Effector memory CD4-positive, alpha-beta T cell (primary cell): ENCODE measurements at regions not wholly inside any gene's neighbourhood (a gene's known extent, or its start where the extent isn't known, plus 50 kb on each side); places are given as distances from the start of the nearest gene placed in this dataset.
"Not testable (repeated sequence)": the region's sequence is repeated elsewhere in the genome, so short reads cannot be mapped to it uniquely, and the experiment has no call there.

Experiments used
- DNase-seq, 3 donors: peaks; one replicate each; pipeline ENCODE4 v3.0.0-alpha.2; 2020
- H3K27ac ChIP-seq: 2 replicates; pipeline ENCODE4 v1.7.0; 2013; ENCODE audit warnings: mild to moderate bottlenecking, low read length, moderate library complexity; ENCODE audit not compliant: insufficient read depth, poor library complexity, severe bottlenecking
- H3K27me3 ChIP-seq: replicated peaks from 2 replicates; pipeline ENCODE4 v1.7.0; 2013; ENCODE audit warnings: mild to moderate bottlenecking, low read length; ENCODE audit not compliant: insufficient read depth, control insufficient read depth, poor library complexity, severe bottlenecking
- H3K36me3 ChIP-seq: 2 replicates; pipeline ENCODE4 v1.7.0; 2013; ENCODE audit warnings: mild to moderate bottlenecking, low read length, moderate library complexity; ENCODE audit not compliant: control insufficient read depth, insufficient read depth
- H3K4me1 ChIP-seq: 2 replicates; pipeline ENCODE4 v1.7.0; 2013; ENCODE audit warnings: low read length, mild to moderate bottlenecking; ENCODE audit not compliant: control insufficient read depth, insufficient read depth, poor library complexity, severe bottlenecking
- H3K4me3 ChIP-seq: 2 replicates; pipeline ENCODE4 v1.7.0; 2013; ENCODE audit warnings: low read length, low read depth, mild to moderate bottlenecking; ENCODE audit not compliant: insufficient read depth, poor library complexity, severe bottlenecking
- H3K9me3 ChIP-seq: 2 replicates; pipeline ENCODE4 v1.7.0; 2013; ENCODE audit warnings: mild to moderate bottlenecking, low read length, moderate library complexity; ENCODE audit not compliant: control insufficient read depth

- Histone ChIP-seq H3K4me1 (no peaks in the 10 kb centered on the region), H3K4me3 (no peak overlapping the region), H3K27ac (no peak overlapping the region), H3K27me3 (no peaks in the 10 kb centered on the region), H3K36me3 (no peaks in the 10 kb centered on the region), H3K9me3 (no peaks in the 10 kb centered on the region)
- DNase-seq = no peak
Measured at GRCh38 chr1:181219938-181220337, 131.4 kb downstream of the IER5 start.

GRCh38 chr1:181221078-181221477, 132.6 kb downstream of the IER5 start:
- H3K27ac ChIP-seq = no peak overlapping the region
- H3K4me1 ChIP-seq = no peaks in the 10 kb centered on the region
- H3K9me3 ChIP-seq = no peaks in the 10 kb centered on the region
- no peak for DNase-seq
- H3K27me3 ChIP-seq = no peaks in the 10 kb centered on the region
- H3K4me3 ChIP-seq = no peak overlapping the region
- H3K36me3 ChIP-seq = no peaks in the 10 kb centered on the region

DNA sequence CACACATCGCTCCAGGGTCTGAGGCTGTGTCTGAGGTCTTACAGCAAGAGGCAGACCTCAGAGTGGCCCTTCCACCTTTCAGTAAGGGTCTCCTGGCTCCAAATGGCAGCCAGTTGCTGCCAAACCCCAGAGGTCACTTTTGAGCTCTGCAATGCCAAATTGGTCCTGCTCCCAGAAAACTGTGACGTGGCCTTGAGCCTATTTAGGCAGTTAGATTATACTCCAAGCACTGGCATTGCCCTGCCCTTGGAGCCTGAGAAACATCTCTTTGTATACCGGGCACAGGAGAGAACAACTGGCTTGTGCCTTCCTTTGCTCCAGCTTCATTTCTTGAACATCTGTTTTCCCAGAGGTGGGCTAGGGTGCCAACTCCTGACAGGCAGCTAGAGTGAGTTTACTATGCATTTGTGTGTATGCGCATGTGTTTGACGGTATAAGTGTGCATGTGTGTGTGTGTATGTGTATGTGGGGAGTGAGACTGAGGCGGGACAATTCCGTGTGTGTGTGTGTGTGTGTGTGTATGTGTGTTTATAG, 134.5 kb downstream of the IER5 start:
- no peaks in the 10 kb centered on the region for H3K36me3 ChIP-seq
- H3K27ac ChIP-seq = no peak overlapping the region
- H3K4me1 ChIP-seq = no peaks in the 10 kb centered on the region
- no peaks in the 10 kb centered on the region for H3K27me3 ChIP-seq
- DNase-seq = no peak
- H3K9me3 ChIP-seq = no peaks in the 10 kb centered on the region
- H3K4me3 ChIP-seq = no peak overlapping the region

DNA sequence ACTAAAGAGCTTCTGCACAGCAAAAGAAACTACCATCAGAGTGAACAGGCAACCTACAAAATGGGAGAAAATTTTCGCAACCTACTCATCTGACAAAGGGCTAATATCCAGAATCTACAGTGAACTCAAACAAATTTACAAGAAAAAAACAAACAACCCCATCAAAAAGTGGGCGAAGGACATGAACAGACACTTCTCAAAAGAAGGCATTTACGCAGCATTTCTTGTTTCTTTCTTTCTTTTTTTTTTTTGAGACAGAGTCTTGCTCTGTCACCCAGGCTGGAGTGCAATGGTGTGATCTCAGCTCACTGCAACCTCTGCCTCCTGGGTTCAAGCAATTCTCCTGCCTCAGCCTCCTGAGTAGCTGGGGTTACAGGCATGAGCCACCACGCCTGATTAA, 138.2 kb downstream of the IER5 start:
- not testable (repeated sequence) for H3K27me3 ChIP-seq, H3K4me3 ChIP-seq, H3K27ac ChIP-seq, H3K9me3 ChIP-seq, H3K4me1 ChIP-seq, H3K36me3 ChIP-seq, DNase-seq

DNA sequence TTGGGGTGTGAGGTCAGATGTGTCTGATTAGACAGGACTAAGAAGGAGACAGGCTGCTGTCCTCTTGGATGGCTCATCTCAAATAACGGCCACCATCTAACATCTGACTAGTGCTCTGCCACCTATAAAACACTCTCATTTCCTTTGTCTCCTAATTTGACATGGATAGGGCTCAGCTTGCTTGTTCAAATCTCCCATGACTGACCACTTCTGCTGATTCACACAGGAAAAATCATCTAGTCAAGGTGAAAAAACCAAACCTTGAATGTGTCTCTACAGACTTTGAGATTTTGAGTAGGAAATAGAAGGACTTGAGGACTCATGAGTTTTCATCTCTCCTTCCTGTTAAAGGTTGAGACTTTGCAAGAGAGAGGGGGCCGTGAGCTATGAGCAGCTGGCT, 150.6 kb downstream of the IER5 start:
- Histone ChIP-seq H3K4me1 (no peaks in the 10 kb centered on the region), H3K4me3 (no peak overlapping the region), H3K36me3 (no peaks in the 10 kb centered on the region), H3K27ac (no peak overlapping the region), H3K9me3 (no peaks in the 10 kb centered on the region), H3K27me3 (no peaks in the 10 kb centered on the region)
- no peak for DNase-seq

- H3K27ac ChIP-seq, H3K36me3 ChIP-seq, H3K27me3 ChIP-seq, H3K4me1 ChIP-seq, H3K4me3 ChIP-seq, H3K9me3 ChIP-seq, DNase-seq: not testable (repeated sequence)
Measured at GRCh38 chr1:181246320-181246719, 157.8 kb downstream of the IER5 start.

GRCh38 chr1:181248361-181248760, 159.9 kb downstream of the IER5 start:
- not testable (repeated sequence) for H3K27ac ChIP-seq, H3K36me3 ChIP-seq, H3K9me3 ChIP-seq, DNase-seq, H3K4me1 ChIP-seq, H3K4me3 ChIP-seq, H3K27me3 ChIP-seq

- Histone ChIP-seq H3K4me1 (no peaks in the 10 kb centered on the region), H3K27ac (no peak overlapping the region), H3K9me3 (no peaks in the 10 kb centered on the region), H3K36me3 (no peaks in the 10 kb centered on the region), H3K27me3 (no peaks in the 10 kb centered on the region), H3K4me3 (no peak overlapping the region)
- no peak for DNase-seq
Measured at GRCh38 chr1:181249186-181249585, 160.7 kb downstream of the IER5 start.

DNA sequence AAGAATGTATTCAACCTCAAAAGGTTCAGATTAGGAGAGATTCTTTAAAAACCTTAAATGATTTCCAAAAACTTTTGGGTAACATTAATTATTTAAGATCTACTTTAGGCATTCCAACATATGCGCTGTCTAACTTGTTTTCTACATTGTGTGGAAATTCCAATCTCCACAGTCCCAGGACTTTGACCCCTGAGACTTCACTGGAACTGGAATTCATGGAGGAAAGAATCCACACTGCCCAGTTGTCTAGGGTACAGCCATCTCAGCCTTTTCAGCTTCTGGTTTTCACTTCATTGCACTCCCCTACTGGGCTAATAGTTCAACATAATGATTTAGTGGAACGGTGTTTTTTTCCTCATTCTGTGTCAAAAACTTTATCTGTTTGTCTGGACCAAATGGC, 161.5 kb downstream of the IER5 start:
- Histone ChIP-seq H3K27me3 (no peaks in the 10 kb centered on the region), H3K4me3 (no peak overlapping the region), H3K27ac (no peak overlapping the region), H3K9me3 (no peaks in the 10 kb centered on the region), H3K4me1 (no peaks in the 10 kb centered on the region), H3K36me3 (no peaks in the 10 kb centered on the region)
- DNase-seq = no peak

- no peaks in the 10 kb centered on the region for H3K9me3 ChIP-seq
- no peaks in the 10 kb centered on the region for H3K27me3 ChIP-seq
- no peak overlapping the region for H3K27ac ChIP-seq
- H3K4me3 ChIP-seq = no peak overlapping the region
- no peak for DNase-seq
- no peaks in the 10 kb centered on the region for H3K4me1 ChIP-seq
- no peaks in the 10 kb centered on the region for H3K36me3 ChIP-seq
Measured at GRCh38 chr1:181251001-181251712, 162.7 kb downstream of the IER5 start.
